HG02678 (cell line): ENCODE measurements at regions not wholly inside any gene's neighbourhood (a gene's known extent, or its start where the extent isn't known, plus 50 kb on each side); places are given as distances from the start of the nearest gene placed in this dataset.

Experiments
- ATAC-seq: cut with Tn5 transposase; IDR thresholded peaks from one replicate; pipeline ENCODE4 v1.9.1; 2021; ENCODE audit warnings: mild to moderate bottlenecking, moderate library complexity; ENCODE audit not compliant: unreplicated experiment

GRCh38 chr1:59219916-59220315 lies 77.0 kb upstream of the FGGY start:
- no peak for ATAC-seq

- no peak for ATAC-seq
Measured at GRCh38 chr1:59220356-59220755, 76.5 kb upstream of the FGGY start.

GRCh38 chr1:59223198-59223597 lies 73.7 kb upstream of the FGGY start:
- ATAC-seq: no peak

GRCh38 chr1:59223989-59224634 lies 72.8 kb upstream of the FGGY start:
- no peak for ATAC-seq

- ATAC-seq: no peak
Measured at GRCh38 chr1:59225594-59226316, 71.1 kb upstream of the FGGY start.

- no peak for ATAC-seq
Measured at GRCh38 chr1:59229138-59229537, 67.8 kb upstream of the FGGY start.

GRCh38 chr1:59230622-59231021 lies 66.3 kb upstream of the FGGY start:
- no peak for ATAC-seq

- no peak for ATAC-seq
Measured at GRCh38 chr1:59232216-59232615, 64.7 kb upstream of the FGGY start.

GRCh38 chr1:59233444-59233843 lies 63.5 kb upstream of the FGGY start:
- no peak for ATAC-seq

- no peak for ATAC-seq
Measured at GRCh38 chr1:59236721-59237545, 60.0 kb upstream of the FGGY start.

GRCh38 chr1:59237900-59238299 lies 59.0 kb upstream of the FGGY start:
- no peak for ATAC-seq

GRCh38 chr1:59238333-59238934 lies 58.5 kb upstream of the FGGY start:
- ATAC-seq: no peak

GRCh38 chr1:59238993-59239392 lies 57.9 kb upstream of the FGGY start:
- ATAC-seq: no peak

GRCh38 chr1:59241909-59242308 lies 55.0 kb upstream of the FGGY start:
- ATAC-seq: no peak

- no peak for ATAC-seq
Measured at GRCh38 chr1:59242370-59242769, 54.5 kb upstream of the FGGY start.

GRCh38 chr1:59243550-59243949 lies 53.3 kb upstream of the FGGY start:
- no peak for ATAC-seq

GRCh38 chr1:59243978-59244377 lies 52.9 kb upstream of the FGGY start:
- no peak for ATAC-seq

GRCh38 chr1:59244891-59245290 lies 52.0 kb upstream of the FGGY start:
- ATAC-seq: no peak
